B cell (primary cell): ENCODE measurements at regions not wholly inside any gene's neighbourhood (a gene's known extent, or its start where the extent isn't known, plus 50 kb on each side); places are given as distances from the start of the nearest gene placed in this dataset.

Source experiments
- CTCF ChIP-seq: fragments of 200-600 bp; IDR thresholded peaks from one replicate; pipeline ENCODE4 v1.8.0; 2022; ENCODE audit warnings: antibody characterized with exemption, mild to moderate bottlenecking
- EZH2 ChIP-seq: IDR thresholded peaks from 2 replicates; pipeline ENCODE4 v1.6.1; 2012; ENCODE audit warnings: borderline replicate concordance, low read depth, mild to moderate bottlenecking, moderate library complexity, low read length; ENCODE audit not compliant: insufficient read depth, poor library complexity, severe bottlenecking

- TF ChIP-seq EZH2 (no peak), CTCF (no peak)
These were observed 246.6 kb upstream of the APCDD1 start for GRCh38 chr18:10207682-10208345.
